H1 (cell line): ENCODE measurements at regions not wholly inside any gene's neighbourhood (a gene's known extent, or its start where the extent isn't known, plus 50 kb on each side); places are given as distances from the start of the nearest gene placed in this dataset.

ENCODE experiments used
- ATF3 ChIP-seq: IDR thresholded peaks from 2 replicates; pipeline ENCODE4 v1.6.1; 2011; ENCODE audit warnings: low read depth, mild to moderate bottlenecking, low read length; ENCODE audit not compliant: insufficient read depth
- BCL11A ChIP-seq, 2 experiments: IDR thresholded peaks; one replicate each; pipeline ENCODE4 v1.6.1; 2011; ENCODE audit warnings: low read depth in 2 of 2, low read length in 2 of 2, mild to moderate bottlenecking in 2 of 2
- CEBPB ChIP-seq: IDR thresholded peaks from 2 replicates; pipeline ENCODE4 v1.6.1; 2012; ENCODE audit warnings: low read depth, low read length
- CREB1 ChIP-seq: IDR thresholded peaks from 2 replicates; pipeline ENCODE4 v1.6.1; 2012; ENCODE audit warnings: inconsistent platforms
- EP300 ChIP-seq, 2 experiments: IDR thresholded peaks; 1 replicate in 1 of 2; 2 replicates in 1 of 2; pipeline ENCODE4 v1.6.1; 2011 to 2012; ENCODE audit warnings: low read depth in 2 of 2, low read length in 2 of 2, mild to moderate bottlenecking in 2 of 2, borderline replicate concordance in 1 of 2, inconsistent platforms in 1 of 2, moderate library complexity in 1 of 2
- EZH2 ChIP-seq: fragments of 200-600 bp; sonication (generic); IDR thresholded peaks from 2 replicates; pipeline ENCODE4 v1.7.1; 2012; ENCODE audit warnings: low read depth, mild to moderate bottlenecking, moderate library complexity, low read length, inconsistent platforms; ENCODE audit not compliant: severe bottlenecking
- FOSL1 ChIP-seq: IDR thresholded peaks from 2 replicates; pipeline ENCODE4 v1.6.1; 2011; ENCODE audit warnings: mild to moderate bottlenecking, low read depth, low read length, moderate library complexity; ENCODE audit not compliant: insufficient read depth
- SP1 ChIP-seq: IDR thresholded peaks from 2 replicates; pipeline ENCODE4 v1.6.1; 2011; ENCODE audit warnings: low read depth, low read length
- SP2 ChIP-seq: IDR thresholded peaks from 2 replicates; pipeline ENCODE4 v1.6.1; 2012; ENCODE audit warnings: mild to moderate bottlenecking, low read length, inconsistent platforms
- ZNF274 ChIP-seq: IDR thresholded peaks from 2 replicates; pipeline ENCODE4 v1.7.0; 2012; ENCODE audit warnings: low read length, borderline replicate concordance; ENCODE audit errors: extremely low read depth
- TF ChIP-seq, protein P1 (sequence below), 3 experiments: IDR thresholded peaks; 1 replicate in 2 of 3; 2 replicates in 1 of 3; pipeline versions ENCODE4 v1.5.1 to v1.6.1; 2011; ENCODE audit warnings: low read length in 3 of 3, mild to moderate bottlenecking in 3 of 3, inconsistent platforms in 2 of 3, low read depth in 1 of 3, moderate library complexity in 1 of 3; ENCODE audit not compliant: insufficient read depth in 1 of 3; ENCODE audit errors: control extremely low read depth in 1 of 3
- TF ChIP-seq, protein P2 (sequence below): IDR thresholded peaks from 2 replicates; pipeline ENCODE4 v1.6.1; 2012; ENCODE audit warnings: inconsistent platforms

DNA sequence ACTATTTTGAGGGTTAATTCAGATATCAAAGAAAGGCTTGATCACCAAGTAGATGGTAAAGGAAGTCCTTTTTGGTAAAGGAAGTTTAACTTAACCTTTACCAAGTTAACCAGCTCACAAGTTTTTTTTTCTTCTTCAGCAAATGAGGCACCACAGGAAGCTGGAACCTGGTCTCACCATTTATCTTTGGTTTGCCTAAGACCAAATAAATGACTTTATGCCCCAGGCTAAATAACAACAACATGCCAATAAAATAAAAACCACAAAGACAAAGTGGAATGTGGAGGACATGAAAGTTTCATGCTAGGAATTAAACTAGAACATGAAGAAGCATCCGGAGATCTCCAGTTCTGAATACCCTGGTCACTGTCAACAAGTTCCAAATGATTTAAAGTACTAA, 116.8 kb upstream of the PRICKLE1 start:
- TF ChIP-seq CEBPB (no peak), SP2 (no peak), BCL11A (IDR thresholded peaks at IDR 0.05; ENCODE audit: low read depth in 2 of 2, low read length in 2 of 2) (no peak), ZNF274 (no peak), SP1 (no peak), EP300 (IDR thresholded peaks at IDR 0.05; ENCODE audit: borderline replicate concordance in 1 of 2, low read depth in 2 of 2, low read length in 2 of 2) (no peak), ATF3 (no peak), CREB1 (no peak), EZH2 (no peak), FOSL1 (no peak)
- TF ChIP-seq, protein P1, sequence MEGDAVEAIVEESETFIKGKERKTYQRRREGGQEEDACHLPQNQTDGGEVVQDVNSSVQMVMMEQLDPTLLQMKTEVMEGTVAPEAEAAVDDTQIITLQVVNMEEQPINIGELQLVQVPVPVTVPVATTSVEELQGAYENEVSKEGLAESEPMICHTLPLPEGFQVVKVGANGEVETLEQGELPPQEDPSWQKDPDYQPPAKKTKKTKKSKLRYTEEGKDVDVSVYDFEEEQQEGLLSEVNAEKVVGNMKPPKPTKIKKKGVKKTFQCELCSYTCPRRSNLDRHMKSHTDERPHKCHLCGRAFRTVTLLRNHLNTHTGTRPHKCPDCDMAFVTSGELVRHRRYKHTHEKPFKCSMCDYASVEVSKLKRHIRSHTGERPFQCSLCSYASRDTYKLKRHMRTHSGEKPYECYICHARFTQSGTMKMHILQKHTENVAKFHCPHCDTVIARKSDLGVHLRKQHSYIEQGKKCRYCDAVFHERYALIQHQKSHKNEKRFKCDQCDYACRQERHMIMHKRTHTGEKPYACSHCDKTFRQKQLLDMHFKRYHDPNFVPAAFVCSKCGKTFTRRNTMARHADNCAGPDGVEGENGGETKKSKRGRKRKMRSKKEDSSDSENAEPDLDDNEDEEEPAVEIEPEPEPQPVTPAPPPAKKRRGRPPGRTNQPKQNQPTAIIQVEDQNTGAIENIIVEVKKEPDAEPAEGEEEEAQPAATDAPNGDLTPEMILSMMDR (IDR thresholded peaks at IDR 0.05; ENCODE audit: control extremely low read depth in 1 of 3, insufficient read depth in 1 of 3, low read depth in 1 of 3, low read length in 3 of 3) = no peak
- TF ChIP-seq, protein P2, sequence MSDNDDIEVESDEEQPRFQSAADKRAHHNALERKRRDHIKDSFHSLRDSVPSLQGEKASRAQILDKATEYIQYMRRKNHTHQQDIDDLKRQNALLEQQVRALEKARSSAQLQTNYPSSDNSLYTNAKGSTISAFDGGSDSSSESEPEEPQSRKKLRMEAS = no peak
